ENCODE measurements at regions not wholly inside any gene's neighbourhood (a gene's known extent, or its start where the extent isn't known, plus 50 kb on each side); places are given as distances from the start of the nearest gene placed in this dataset.

GRCh38 chr19:29088761-29089160 is 124.2 kb downstream of the UQCRFS1 start (continued):
- TF ChIP-seq E2F1 (CRISPR knock-in tag; IDR thresholded peaks at IDR 0.05) = no peak

- DNase-seq (ENCODE audit: low spot score) = no peak
- ChIA-PET CTCF (interaction anchor here (0.7 to 0.9 kb wide), 2 partner anchors 9 to 176 kb away, joined by 3 read pairs; no protein-coding TSS in a partner anchor), POLR2A (no interaction called here)
- no peak for ATAC-seq
- Mint-ChIP-seq H3K27ac (no peak overlapping the region), H3K4me3 (no peak overlapping the region), H3K9me3 (peaks cover 4% of the 10 kb centered on the region), H3K27me3 (ENCODE audit: low read depth) (no peaks in the 10 kb centered on the region), H3K36me3 (no peaks in the 10 kb centered on the region), H3K4me1 (peaks cover 32% of the 10 kb centered on the region)
- no peak for TF ChIP-seq ZNF263 (CRISPR knock-in tag; IDR thresholded peaks at IDR 0.05; ENCODE audit: low read depth)
- no peak for TF ChIP-seq ZNF317 (CRISPR knock-in tag; IDR thresholded peaks at IDR 0.05; ENCODE audit: borderline replicate concordance, low read depth)
- TF ChIP-seq ZMAT4 (CRISPR knock-in tag; IDR thresholded peaks at IDR 0.05) = no peak
- TF ChIP-seq NFATC4 (CRISPR knock-in tag; IDR thresholded peaks at IDR 0.05) = no peak
- no peak for TF ChIP-seq SMAD3 (CRISPR knock-in tag; IDR thresholded peaks at IDR 0.05; ENCODE audit: borderline replicate concordance)
- TF ChIP-seq SOX15 (CRISPR knock-in tag; IDR thresholded peaks at IDR 0.05) = no peak
- no peak for TF ChIP-seq ZNF396 (CRISPR knock-in tag; IDR thresholded peaks at IDR 0.05; ENCODE audit: borderline replicate concordance)
Observed at GRCh38 chr19:29086646-29087045, 126.3 kb downstream of the UQCRFS1 start.

- ATAC-seq (no peak), DNase-seq (ENCODE audit: low spot score) (no peak)
- Mint-ChIP-seq H3K27ac (no peak overlapping the region), H3K36me3 (no peaks in the 10 kb centered on the region), H3K4me3 (no peak overlapping the region), H3K9me3 (peaks cover 7% of the 10 kb centered on the region), H3K4me1 (peaks cover 29% of the 10 kb centered on the region), H3K27me3 (ENCODE audit: low read depth) (no peaks in the 10 kb centered on the region)
- POLR2A ChIA-PET = no interaction called here
- TF ChIP-seq ZNF121 (CRISPR knock-in tag; IDR thresholded peaks at IDR 0.05) (no peak), MYBL2 (CRISPR knock-in tag; IDR thresholded peaks at IDR 0.05) (no peak), ATF1 (CRISPR knock-in tag; IDR thresholded peaks at IDR 0.05) (no peak), SMAD3 (CRISPR knock-in tag; IDR thresholded peaks at IDR 0.05; ENCODE audit: borderline replicate concordance) (no peak), FOXJ3 (CRISPR knock-in tag; IDR thresholded peaks at IDR 0.05; ENCODE audit: borderline replicate concordance) (no peak), NFATC4 (CRISPR knock-in tag; IDR thresholded peaks at IDR 0.05) (no peak), STAT6 (CRISPR knock-in tag; conservative IDR thresholded peaks at IDR 0.05; ENCODE audit: low read depth) (no peak), GTF2I (CRISPR knock-in tag; conservative IDR thresholded peaks at IDR 0.05) (no peak), TEAD4 (CRISPR knock-in tag; IDR thresholded peaks at IDR 0.05) (no peak), ZSCAN18 (CRISPR knock-in tag; IDR thresholded peaks at IDR 0.05) (no peak), ZMAT4 (CRISPR knock-in tag; IDR thresholded peaks at IDR 0.05) (no peak), FOXP1 (CRISPR knock-in tag; IDR thresholded peaks at IDR 0.05; ENCODE audit: borderline replicate concordance) (no peak)
- CTCF ChIA-PET = no interaction called here
Observed at GRCh38 chr19:29086182-29086581, 126.8 kb downstream of the UQCRFS1 start.

All from WTC11 (cell line).